Body of pancreas (tissue), 4 donors: ENCODE measurements at regions not wholly inside any gene's neighbourhood (a gene's known extent, or its start where the extent isn't known, plus 50 kb on each side); places are given as distances from the start of the nearest gene placed in this dataset.
A peak's percentile ranks its signal among the peaks of the same experiment; 100 is the strongest.

Experiments
- ATAC-seq: fragments of 150-250 bp; one replicate; pipeline ENCODE4 v1.9.1; 2016
- DNase-seq, 4 donors: peaks; one replicate each; pipeline ENCODE4 v3.0.0-alpha.2; 2019
- H3K27ac ChIP-seq, 4 donors: fragments of 200-600 bp; sonication (generic); 1 replicate in 3 of 4; 2 replicates in 1 of 4; pipeline versions ENCODE4 v1.5.1 to v1.6.1; 2016 to 2019; ENCODE audit warnings: mild to moderate bottlenecking in 1 of 4, mixed read lengths in 1 of 4, moderate library complexity in 1 of 4
- H3K27me3 ChIP-seq, 2 donors: fragments of 200-600 bp; sonication (generic); one replicate each; pipeline ENCODE4 v1.6.0; 2016; ENCODE audit warnings: mild to moderate bottlenecking in 1 of 2
- H3K36me3 ChIP-seq, 2 donors: fragments of 200-600 bp; sonication (generic); replicated peaks in 1 of 2; 2 replicates each; pipeline ENCODE4 v1.5.1; 2016; ENCODE audit warnings: low read depth in 2 of 2; ENCODE audit not compliant: insufficient read depth in 1 of 2
- H3K4me1 ChIP-seq: fragments of 200-600 bp; sonication (generic); one replicate; pipeline ENCODE4 v1.6.0; 2016
- H3K4me3 ChIP-seq, 2 donors: fragments of 200-600 bp; sonication (generic); 1 replicate in 1 of 2; 2 replicates in 1 of 2; pipeline ENCODE4 v1.5.1; 2016 to 2019
- H3K9me3 ChIP-seq, 3 donors: fragments of 200-600 bp; sonication (generic); 1 replicate in 2 of 3; 2 replicates in 1 of 3; pipeline ENCODE4 v1.5.1; 2016
- POLR2A ChIP-seq, 3 donors: fragments of 450-650 bp; IDR thresholded peaks; one replicate each; pipeline ENCODE4 v1.6.1; 2016; ENCODE audit warnings: antibody characterized with exemption in 3 of 3, mild to moderate bottlenecking in 2 of 3
- WGBS, 2 donors: methylation state at CpG; one replicate each; pipeline ENCODE4 v1.1.5; 2017; 5-methylcytosine and 5-hydroxymethylcytosine counted together
- intact Hi-C: fragments of 100-400 bp; cut with DNase I; formaldehyde crosslinking; loops from one replicate; pipeline ENCODE4 v1.15.1; 2023
- TF ChIP-seq, protein P1 (sequence below), 7 experiments: fragments of 450-650 bp in 4 of 7; fragments of 200-600 bp in 3 of 7; sonication (generic) in 3 of 7; IDR thresholded peaks; one replicate each; pipeline ENCODE4 v1.5.1; 2016 to 2019; ENCODE audit warnings: antibody characterized with exemption in 7 of 7

DNA sequence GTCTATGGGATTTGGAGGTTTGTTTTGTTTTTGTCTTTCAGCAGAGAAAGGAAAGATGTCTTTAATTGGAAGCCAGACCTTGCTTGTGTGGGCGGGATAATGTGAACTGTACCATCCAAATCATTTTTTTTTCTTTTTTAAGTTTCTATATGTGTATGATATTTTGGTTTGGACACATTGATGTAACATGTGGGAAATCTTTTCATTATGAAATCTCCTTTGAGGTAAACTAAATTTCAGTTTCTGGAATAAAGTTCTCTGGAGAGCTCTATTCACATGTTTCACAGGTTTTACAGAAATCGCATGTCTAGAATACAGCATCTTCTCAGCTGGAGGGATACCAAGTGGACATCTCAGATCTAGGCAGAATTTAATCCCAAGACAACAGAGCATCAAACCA lies 451.5 kb upstream of the MDFIC2 start:
- no peaks in the 10 kb centered on the region for H3K9me3 ChIP-seq
- H3K36me3 ChIP-seq, result no peaks in the 10 kb centered on the region
- 85 to 93% methylated on average over 2 of the region's 2 CpGs for WGBS, 2 donors
- ATAC-seq (no peak), DNase-seq (no peak)
- H3K4me1 ChIP-seq, result no peaks in the 10 kb centered on the region
- no peak overlapping the region for H3K4me3 ChIP-seq
- intact Hi-C loops, result no loop called here
- TF ChIP-seq, protein P1, sequence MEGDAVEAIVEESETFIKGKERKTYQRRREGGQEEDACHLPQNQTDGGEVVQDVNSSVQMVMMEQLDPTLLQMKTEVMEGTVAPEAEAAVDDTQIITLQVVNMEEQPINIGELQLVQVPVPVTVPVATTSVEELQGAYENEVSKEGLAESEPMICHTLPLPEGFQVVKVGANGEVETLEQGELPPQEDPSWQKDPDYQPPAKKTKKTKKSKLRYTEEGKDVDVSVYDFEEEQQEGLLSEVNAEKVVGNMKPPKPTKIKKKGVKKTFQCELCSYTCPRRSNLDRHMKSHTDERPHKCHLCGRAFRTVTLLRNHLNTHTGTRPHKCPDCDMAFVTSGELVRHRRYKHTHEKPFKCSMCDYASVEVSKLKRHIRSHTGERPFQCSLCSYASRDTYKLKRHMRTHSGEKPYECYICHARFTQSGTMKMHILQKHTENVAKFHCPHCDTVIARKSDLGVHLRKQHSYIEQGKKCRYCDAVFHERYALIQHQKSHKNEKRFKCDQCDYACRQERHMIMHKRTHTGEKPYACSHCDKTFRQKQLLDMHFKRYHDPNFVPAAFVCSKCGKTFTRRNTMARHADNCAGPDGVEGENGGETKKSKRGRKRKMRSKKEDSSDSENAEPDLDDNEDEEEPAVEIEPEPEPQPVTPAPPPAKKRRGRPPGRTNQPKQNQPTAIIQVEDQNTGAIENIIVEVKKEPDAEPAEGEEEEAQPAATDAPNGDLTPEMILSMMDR (IDR thresholded peaks at IDR 0.05), result no peak
- no peak for TF ChIP-seq POLR2A (IDR thresholded peaks at IDR 0.05)
- no peaks in the 10 kb centered on the region for H3K27me3 ChIP-seq
- no peak overlapping the region for H3K27ac ChIP-seq

DNA sequence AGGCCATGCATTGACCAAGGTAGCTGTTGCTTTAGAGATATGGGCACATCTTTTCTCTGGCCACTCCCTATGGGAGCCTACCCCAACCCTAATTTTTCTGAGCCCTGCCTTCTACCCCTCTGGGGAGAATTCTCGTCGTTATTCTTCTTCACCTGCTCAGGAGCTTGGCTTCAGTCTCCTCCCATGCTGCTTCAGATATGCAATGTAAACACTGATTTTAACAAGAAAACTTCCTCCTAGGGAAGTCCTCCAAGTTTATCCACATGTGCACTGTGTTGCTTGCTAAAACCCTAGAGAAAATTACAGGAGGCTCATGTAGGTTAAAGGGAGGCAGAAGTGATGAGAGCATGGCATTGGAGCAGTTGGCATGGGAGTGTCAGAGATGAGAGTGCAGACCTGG lies 445.2 kb upstream of the MDFIC2 start:
- TF ChIP-seq POLR2A (IDR thresholded peaks at IDR 0.05), result no peak
- TF ChIP-seq, protein P1 (IDR thresholded peaks at IDR 0.05), result no peak
- Histone ChIP-seq H3K27ac (no peak overlapping the region), H3K4me1 (peaks cover 4% of the 10 kb centered on the region), H3K9me3 (no peaks in the 10 kb centered on the region), H3K27me3 (no peaks in the 10 kb centered on the region), H3K4me3 (no peak overlapping the region), H3K36me3 (no peaks in the 10 kb centered on the region)
- intact Hi-C loops, result no loop called here
- DNase-seq (peak in 2 of 4 donors; percentile 3 to 6), ATAC-seq (no peak)
- WGBS, 2 donors, result 21 to 26% methylated on average over 2 of the region's 2 CpGs

DNA sequence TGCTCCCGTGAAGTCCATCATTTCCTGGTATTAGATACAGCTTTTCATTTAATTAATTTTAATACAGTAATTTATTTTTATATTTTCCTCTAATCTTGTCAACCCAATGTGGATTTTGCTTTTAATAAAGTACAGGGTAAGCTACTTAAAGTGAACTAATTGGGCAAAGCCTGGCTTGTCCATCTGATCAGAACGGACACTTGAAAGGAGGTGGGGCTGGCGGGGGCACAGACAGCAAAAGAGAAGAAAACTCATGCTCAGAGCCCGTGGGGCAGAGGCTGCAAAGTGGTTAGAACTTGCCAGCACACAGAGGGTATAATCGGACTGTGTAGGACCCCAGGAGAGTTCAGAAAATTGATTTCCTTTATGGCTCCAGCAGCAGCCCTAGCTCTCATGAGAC lies 443.1 kb upstream of the MDFIC2 start:
- H3K4me3 ChIP-seq, result no peak overlapping the region

DNA sequence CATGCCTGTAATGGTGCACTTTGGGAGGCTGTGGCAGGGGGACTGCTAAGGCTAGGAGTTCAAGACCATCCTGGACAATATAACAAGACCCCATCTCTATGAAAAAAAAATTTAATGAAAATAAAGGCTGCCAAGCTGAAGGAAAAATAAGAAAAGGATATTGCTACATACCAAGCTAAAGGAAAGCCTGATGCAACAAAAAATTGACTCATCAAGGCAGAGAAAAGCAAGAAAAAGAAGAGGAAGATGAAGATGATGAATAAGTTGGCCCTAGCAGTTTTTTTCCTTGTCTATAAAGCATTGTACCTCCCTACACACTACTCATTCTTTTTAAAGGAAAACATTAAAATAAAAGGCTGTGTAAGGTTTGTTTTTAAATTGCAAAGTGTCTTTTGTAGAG lies 441.9 kb upstream of the MDFIC2 start:
- TF ChIP-seq, protein P1 (IDR thresholded peaks at IDR 0.05), result no peak
- TF ChIP-seq POLR2A (IDR thresholded peaks at IDR 0.05), result no peak
- Histone ChIP-seq H3K4me3 (no peak overlapping the region), H3K27ac (no peak overlapping the region), H3K4me1 (peaks cover 4% of the 10 kb centered on the region), H3K27me3 (no peaks in the 10 kb centered on the region), H3K36me3 (no peaks in the 10 kb centered on the region), H3K9me3 (no peaks in the 10 kb centered on the region)
- DNase-seq (no peak), ATAC-seq (no peak)
- intact Hi-C loops, result no loop called here

More for the DNA sequence above, 443.1 kb upstream of the MDFIC2 start:
- no peak for ATAC-seq
- Histone ChIP-seq H3K27me3 (no peaks in the 10 kb centered on the region), H3K4me1 (peaks cover 4% of the 10 kb centered on the region), H3K36me3 (no peaks in the 10 kb centered on the region), H3K27ac (no peak overlapping the region), H3K9me3 (no peaks in the 10 kb centered on the region)
- 68 to 69% methylated on average over 5 of the region's 5 CpGs for WGBS, 2 donors
- intact Hi-C loops, result no loop called here
- TF ChIP-seq, protein P1 (IDR thresholded peaks at IDR 0.05), result no peak
- TF ChIP-seq POLR2A (IDR thresholded peaks at IDR 0.05), result no peak
- DNase-seq, result no peak

DNA sequence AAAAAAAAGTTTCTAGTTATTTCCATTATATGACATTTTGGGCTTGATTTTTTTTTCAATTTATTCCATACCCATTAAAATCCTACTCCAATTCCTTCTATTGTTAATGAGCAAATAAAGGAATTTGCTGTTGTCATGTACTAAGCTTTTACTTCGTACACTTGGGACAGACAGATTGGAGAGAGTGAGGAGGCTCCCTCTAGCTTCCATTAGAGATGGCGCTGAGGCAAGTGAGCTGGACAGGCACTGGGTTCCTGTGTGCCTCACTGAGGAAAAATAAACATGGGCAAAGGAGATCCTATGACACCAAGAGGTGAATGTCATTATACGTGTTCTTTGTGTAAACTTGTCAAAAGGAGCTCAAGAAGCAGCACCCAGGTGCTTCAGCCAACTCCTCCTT lies 441.1 kb upstream of the MDFIC2 start:
- intact Hi-C loops, result no loop called here

More for the DNA sequence above, 441.1 kb upstream of the MDFIC2 start:
- DNase-seq, result no peak
- TF ChIP-seq, protein P1 (IDR thresholded peaks at IDR 0.05), result no peak
- TF ChIP-seq POLR2A (IDR thresholded peaks at IDR 0.05), result no peak
- WGBS, 2 donors, result 59 to 73% methylated on average over 3 of the region's 3 CpGs
- ATAC-seq, result no peak
- Histone ChIP-seq H3K9me3 (no peaks in the 10 kb centered on the region), H3K4me3 (no peak overlapping the region), H3K27me3 (no peaks in the 10 kb centered on the region), H3K36me3 (no peaks in the 10 kb centered on the region), H3K4me1 (peaks cover 4% of the 10 kb centered on the region), H3K27ac (no peak overlapping the region)
